IgD-negative memory B cell (primary cell): ENCODE measurements at regions not wholly inside any gene's neighbourhood (a gene's known extent, or its start where the extent isn't known, plus 50 kb on each side); places are given as distances from the start of the nearest gene placed in this dataset.

Experiments
- H3K27ac Mint-ChIP-seq, 3 donors: one replicate each; pipeline ENCODE4 v1.8.0; 2020 to 2022; ENCODE audit warnings: mild to moderate bottlenecking in 3 of 3, mixed read lengths in 3 of 3, moderate library complexity in 1 of 3
- H3K27me3 Mint-ChIP-seq: one replicate; pipeline ENCODE4 v1.8.0; 2021; ENCODE audit warnings: mixed read lengths
- H3K36me3 Mint-ChIP-seq: one replicate; pipeline ENCODE4 v1.8.0; 2020; ENCODE audit warnings: mild to moderate bottlenecking, mixed read lengths
- H3K4me1 Mint-ChIP-seq, 3 donors: one replicate each; pipeline ENCODE4 v1.8.0; 2020 to 2022; ENCODE audit warnings: mixed read lengths in 3 of 3, mild to moderate bottlenecking in 1 of 3
- H3K4me3 Mint-ChIP-seq, 4 donors: one replicate each; pipeline ENCODE4 v1.8.0; 2020 to 2022; ENCODE audit warnings: mild to moderate bottlenecking in 4 of 4, mixed read lengths in 4 of 4, moderate library complexity in 3 of 4
- H3K9me3 Mint-ChIP-seq, 3 donors: one replicate each; pipeline ENCODE4 v1.8.0; 2020 to 2021; ENCODE audit warnings: mixed read lengths in 3 of 3, mild to moderate bottlenecking in 1 of 3

GRCh38 chr15:37165395-37165794 is 65.0 kb upstream of the MEIS2 start:
- H3K4me3 Mint-ChIP-seq = no peak overlapping the region
- H3K9me3 Mint-ChIP-seq = no peaks in the 10 kb centered on the region
- no peaks in the 10 kb centered on the region for H3K27me3 Mint-ChIP-seq
- no peaks in the 10 kb centered on the region for H3K36me3 Mint-ChIP-seq
- H3K27ac Mint-ChIP-seq = no peak overlapping the region
- no peaks in the 10 kb centered on the region for H3K4me1 Mint-ChIP-seq

DNA sequence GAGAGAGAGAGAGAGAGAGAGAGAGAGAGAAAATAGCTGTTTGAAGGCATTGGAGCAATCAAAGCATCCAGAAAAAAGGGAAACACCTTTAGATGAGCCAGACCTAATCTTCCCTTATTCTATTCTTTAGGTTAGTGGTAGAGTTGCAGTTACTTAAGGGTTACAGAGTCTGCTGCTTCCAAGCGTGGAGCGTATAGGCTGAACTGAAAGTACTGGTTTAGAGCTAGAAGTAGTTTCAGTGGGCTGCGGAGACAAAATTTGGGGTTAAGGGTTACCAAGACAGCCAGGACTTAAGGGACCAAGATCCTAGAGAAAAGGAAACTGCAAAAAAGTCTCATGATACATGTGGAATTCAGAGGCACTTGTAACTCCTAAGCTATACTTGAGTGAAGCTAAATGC is 66.1 kb upstream of the MEIS2 start:
- no peaks in the 10 kb centered on the region for H3K4me1 Mint-ChIP-seq
- no peaks in the 10 kb centered on the region for H3K36me3 Mint-ChIP-seq
- no peak overlapping the region for H3K27ac Mint-ChIP-seq
- no peaks in the 10 kb centered on the region for H3K9me3 Mint-ChIP-seq
- no peaks in the 10 kb centered on the region for H3K27me3 Mint-ChIP-seq
- H3K4me3 Mint-ChIP-seq = no peak overlapping the region

GRCh38 chr15:37181339-37181738 is 81.0 kb upstream of the MEIS2 start:
- Mint-ChIP-seq H3K4me1 (no peaks in the 10 kb centered on the region), H3K27me3 (no peaks in the 10 kb centered on the region), H3K36me3 (peaks cover 2% of the 10 kb centered on the region), H3K27ac (no peak overlapping the region), H3K4me3 (no peak overlapping the region), H3K9me3 (peaks cover 8 to 23% (median 12%) of the 10 kb centered on the region in 3 donors)

DNA sequence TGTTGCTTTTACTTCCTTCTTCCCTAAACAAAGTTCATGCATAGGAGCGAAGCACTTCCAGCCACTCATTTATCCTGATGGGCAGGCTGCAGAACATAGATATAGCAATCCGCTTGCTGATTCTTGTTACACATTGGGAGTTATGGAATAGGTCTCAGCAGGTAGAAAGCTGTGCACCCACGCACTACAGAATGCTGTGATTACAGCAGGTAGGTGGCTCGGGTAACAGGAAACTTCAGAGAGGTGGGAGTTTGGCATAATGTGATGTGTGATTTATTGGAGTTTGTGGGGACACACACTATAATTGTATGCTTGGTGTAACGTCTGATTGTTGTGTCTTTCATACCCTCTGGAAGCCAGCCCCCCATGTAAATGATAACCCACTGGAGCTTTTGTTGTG is 99.2 kb upstream of the MEIS2 start:
- Mint-ChIP-seq H3K4me1 (no peaks in the 10 kb centered on the region), H3K27ac (no peak overlapping the region), H3K4me3 (no peak overlapping the region), H3K27me3 (peaks cover 1% of the 10 kb centered on the region), H3K9me3 (peaks cover 0 to 3% (median 0%) of the 10 kb centered on the region in 3 donors), H3K36me3 (no peaks in the 10 kb centered on the region)

GRCh38 chr15:37203050-37203449 is 102.7 kb upstream of the MEIS2 start:
- Mint-ChIP-seq H3K27me3 (no peaks in the 10 kb centered on the region), H3K36me3 (no peaks in the 10 kb centered on the region), H3K9me3 (peaks cover 0 to 3% (median 0%) of the 10 kb centered on the region in 3 donors), H3K4me3 (no peak overlapping the region), H3K27ac (no peak overlapping the region), H3K4me1 (no peaks in the 10 kb centered on the region)

GRCh38 chr15:37204692-37205091 is 104.3 kb upstream of the MEIS2 start:
- Mint-ChIP-seq H3K27me3 (no peaks in the 10 kb centered on the region), H3K27ac (no peak overlapping the region), H3K4me3 (no peak overlapping the region), H3K4me1 (no peaks in the 10 kb centered on the region), H3K9me3 (no peaks in the 10 kb centered on the region), H3K36me3 (no peaks in the 10 kb centered on the region)

DNA sequence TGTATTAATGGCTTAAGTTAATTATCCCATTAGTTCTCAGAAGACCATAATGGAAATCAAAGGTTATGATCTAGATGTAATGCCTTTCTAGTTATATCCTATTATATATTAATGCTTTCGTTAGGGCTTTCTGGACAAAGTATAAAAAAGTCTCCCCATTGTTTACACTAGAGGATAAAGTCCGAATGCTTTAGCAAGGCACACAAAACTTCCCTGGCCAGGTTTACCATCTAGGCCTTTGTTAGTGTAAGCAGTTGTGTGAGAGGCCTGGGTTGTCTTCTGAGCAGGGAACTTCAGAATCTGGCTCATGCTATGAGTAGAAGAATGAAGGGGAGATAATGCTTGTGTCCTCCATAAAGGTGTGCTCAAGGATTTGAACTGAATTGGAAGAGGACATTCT is 106.3 kb upstream of the MEIS2 start:
- no peak overlapping the region for H3K27ac Mint-ChIP-seq

GRCh38 chr15:37208146-37209040 is 108.0 kb upstream of the MEIS2 start:
- Mint-ChIP-seq H3K9me3 (peaks cover 0 to 4% (median 0%) of the 10 kb centered on the region in 3 donors), H3K4me1 (no peaks in the 10 kb centered on the region), H3K27ac (no peak overlapping the region), H3K27me3 (no peaks in the 10 kb centered on the region), H3K36me3 (no peaks in the 10 kb centered on the region), H3K4me3 (no peak overlapping the region)

More for the DNA sequence above, 106.3 kb upstream of the MEIS2 start:
- H3K27me3 Mint-ChIP-seq = no peaks in the 10 kb centered on the region
- H3K4me3 Mint-ChIP-seq = no peak overlapping the region
- no peaks in the 10 kb centered on the region for H3K4me1 Mint-ChIP-seq
- peaks cover 0 to 2% (median 0%) of the 10 kb centered on the region in 3 donors for H3K9me3 Mint-ChIP-seq
- no peaks in the 10 kb centered on the region for H3K36me3 Mint-ChIP-seq

DNA sequence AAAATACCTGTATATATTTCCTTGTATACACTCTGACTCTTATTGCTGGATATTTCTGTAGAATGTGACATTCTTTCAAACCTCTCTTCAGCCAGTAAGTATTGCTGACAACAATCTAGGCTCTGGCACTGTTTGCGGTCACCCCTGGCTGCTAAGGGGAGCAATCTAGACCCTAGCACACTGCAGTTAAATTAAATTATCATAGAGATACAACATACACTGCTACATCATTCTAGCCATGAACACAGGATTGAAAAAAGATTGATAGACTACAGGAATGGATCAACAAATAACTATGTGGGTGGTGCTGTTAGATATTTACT is 108.7 kb upstream of the MEIS2 start:
- Mint-ChIP-seq H3K36me3 (no peaks in the 10 kb centered on the region), H3K4me3 (no peak overlapping the region), H3K4me1 (no peaks in the 10 kb centered on the region), H3K27ac (no peak overlapping the region), H3K27me3 (no peaks in the 10 kb centered on the region), H3K9me3 (peaks cover 0 to 4% (median 0%) of the 10 kb centered on the region in 3 donors)

- H3K27ac Mint-ChIP-seq = no peak overlapping the region
- H3K4me3 Mint-ChIP-seq = no peak overlapping the region
- H3K9me3 Mint-ChIP-seq = peaks cover 0 to 4% (median 0%) of the 10 kb centered on the region in 3 donors
These were observed 117.2 kb upstream of the MEIS2 start for GRCh38 chr15:37217567-37217966.

DNA sequence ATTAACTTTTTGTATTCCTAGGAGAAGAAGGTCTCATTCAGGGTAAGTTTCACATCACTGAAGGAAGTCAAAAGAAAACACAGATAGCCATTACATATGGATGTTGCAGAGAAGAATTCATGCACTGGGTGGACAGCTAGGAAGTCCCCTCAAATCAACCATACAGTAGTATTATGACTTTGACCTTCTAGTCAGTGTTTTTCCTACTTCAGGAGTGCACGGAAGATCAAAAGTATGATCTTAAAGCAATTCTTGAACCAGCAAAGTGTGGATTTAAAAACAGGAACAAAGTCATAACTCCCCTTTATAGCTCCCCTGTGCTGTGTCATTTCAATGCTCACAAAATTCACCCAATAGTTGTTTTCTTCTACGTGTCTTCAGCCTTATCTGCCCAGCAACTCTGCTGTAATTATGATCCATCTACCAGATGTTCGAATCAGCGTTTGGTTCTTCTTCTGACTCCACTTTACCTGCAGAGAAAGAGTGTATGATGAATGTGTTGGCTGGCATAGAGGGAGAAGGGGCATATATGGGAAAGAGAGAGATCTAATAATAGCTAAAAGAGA is 118.1 kb upstream of the MEIS2 start:
- Mint-ChIP-seq H3K9me3 (peaks cover 0 to 4% (median 0%) of the 10 kb centered on the region in 3 donors), H3K4me1 (no peaks in the 10 kb centered on the region), H3K27me3 (no peaks in the 10 kb centered on the region), H3K4me3 (no peak overlapping the region), H3K27ac (no peak overlapping the region), H3K36me3 (no peaks in the 10 kb centered on the region)

More at GRCh38 chr15:37217567-37217966, 117.2 kb upstream of the MEIS2 start:
- H3K27me3 Mint-ChIP-seq = no peaks in the 10 kb centered on the region
- no peaks in the 10 kb centered on the region for H3K36me3 Mint-ChIP-seq
- no peaks in the 10 kb centered on the region for H3K4me1 Mint-ChIP-seq

GRCh38 chr15:37219211-37219701 is 118.9 kb upstream of the MEIS2 start:
- Mint-ChIP-seq H3K4me1 (no peaks in the 10 kb centered on the region), H3K27me3 (no peaks in the 10 kb centered on the region), H3K36me3 (no peaks in the 10 kb centered on the region), H3K4me3 (no peak overlapping the region), H3K27ac (no peak overlapping the region), H3K9me3 (peaks cover 0 to 4% (median 0%) of the 10 kb centered on the region in 3 donors)

DNA sequence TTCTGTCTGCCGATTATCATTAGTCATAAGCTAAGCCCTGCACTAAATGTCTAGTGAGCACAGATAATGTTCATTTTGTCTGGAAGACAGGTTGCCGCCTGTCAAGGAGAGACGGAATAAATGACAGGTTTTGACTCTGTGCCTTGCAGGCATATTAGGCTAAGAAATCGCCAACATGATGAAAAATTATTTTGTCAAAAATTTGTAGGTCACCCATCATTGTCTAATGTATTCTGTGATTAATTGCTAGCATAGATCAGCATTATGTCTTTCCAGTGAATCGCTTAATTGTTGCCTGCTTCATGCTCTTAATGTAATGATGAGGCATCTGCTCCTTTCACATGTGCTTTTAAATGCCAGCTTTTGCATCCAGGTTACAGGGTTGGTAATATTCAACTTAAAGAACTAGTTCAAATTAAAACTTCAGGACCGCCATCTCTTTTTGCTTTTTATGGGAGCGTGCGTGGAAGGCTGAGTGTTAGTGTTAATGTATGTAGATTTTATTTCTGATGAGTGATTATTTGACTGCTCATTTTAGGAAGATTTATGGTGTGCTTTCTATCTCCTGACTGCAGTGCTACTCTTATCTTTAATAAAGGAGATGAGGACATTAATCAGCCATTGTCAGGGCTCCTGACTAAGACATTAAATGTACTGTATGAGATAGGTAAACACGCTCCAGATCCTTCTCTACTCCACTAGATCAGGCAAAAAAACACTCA is 120.8 kb upstream of the MEIS2 start:
- Mint-ChIP-seq H3K9me3 (peaks cover 0 to 3% (median 0%) of the 10 kb centered on the region in 3 donors), H3K27ac (no peak overlapping the region), H3K4me3 (no peak overlapping the region), H3K27me3 (no peaks in the 10 kb centered on the region), H3K4me1 (no peaks in the 10 kb centered on the region), H3K36me3 (no peaks in the 10 kb centered on the region)

- H3K4me1 Mint-ChIP-seq = no peaks in the 10 kb centered on the region
- H3K9me3 Mint-ChIP-seq = peaks cover 0 to 3% (median 0%) of the 10 kb centered on the region in 3 donors
- no peaks in the 10 kb centered on the region for H3K27me3 Mint-ChIP-seq
- no peak overlapping the region for H3K27ac Mint-ChIP-seq
- H3K4me3 Mint-ChIP-seq = no peak overlapping the region
- H3K36me3 Mint-ChIP-seq = no peaks in the 10 kb centered on the region
These were observed 121.4 kb upstream of the MEIS2 start for GRCh38 chr15:37221671-37222145.

DNA sequence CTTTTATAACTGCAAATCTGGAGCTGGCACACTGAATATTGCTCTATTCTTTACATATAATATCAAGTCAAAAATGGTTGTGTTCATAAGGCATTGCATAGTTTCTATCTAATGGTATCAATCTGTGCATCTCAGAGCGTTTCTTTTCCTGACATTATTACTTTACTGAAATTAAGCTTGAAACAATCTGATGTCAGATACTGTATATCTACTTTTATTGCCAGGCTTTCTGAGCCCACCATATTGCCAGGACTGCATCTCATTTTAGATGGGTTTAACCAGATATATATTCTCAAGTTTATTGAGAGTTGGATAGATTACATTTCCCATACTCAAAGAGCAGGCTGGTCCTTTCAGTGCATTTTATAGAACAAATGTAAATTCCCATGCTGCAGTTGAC is 122.7 kb upstream of the MEIS2 start:
- no peaks in the 10 kb centered on the region for H3K27me3 Mint-ChIP-seq
- no peak overlapping the region for H3K27ac Mint-ChIP-seq
- H3K9me3 Mint-ChIP-seq = peaks cover 0 to 7% (median 0%) of the 10 kb centered on the region in 3 donors
- H3K36me3 Mint-ChIP-seq = no peaks in the 10 kb centered on the region
- H3K4me1 Mint-ChIP-seq = no peaks in the 10 kb centered on the region
- H3K4me3 Mint-ChIP-seq = no peak overlapping the region
